ENCODE measurements at regions not wholly inside any gene's neighbourhood (a gene's known extent, or its start where the extent isn't known, plus 50 kb on each side); places are given as distances from the start of the nearest gene placed in this dataset.

DNA sequence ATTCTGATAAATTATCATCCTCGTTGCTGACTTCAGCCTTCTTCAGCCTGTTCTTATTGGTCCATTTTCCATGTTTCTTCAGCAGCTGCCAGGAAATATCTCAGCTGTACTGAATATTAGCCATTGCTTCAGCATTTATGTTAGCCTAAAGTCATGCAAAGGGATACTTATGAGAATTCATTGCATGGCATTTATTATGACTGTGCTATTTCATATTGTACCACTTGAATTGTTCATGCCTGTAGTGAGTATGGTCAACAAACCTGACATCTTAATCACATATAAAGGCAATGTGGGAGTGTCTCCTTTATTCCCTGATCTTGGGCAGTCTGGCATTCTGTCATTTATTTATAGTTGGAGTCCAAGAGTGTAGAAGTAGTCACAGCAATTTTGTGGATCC lies 193.4 kb upstream of the SLC35B3 start:
- no peak for TF ChIP-seq EZH2 (IDR thresholded peaks at IDR 0.05; ENCODE audit: insufficient read depth, low read length)
- TF ChIP-seq, protein P1, sequence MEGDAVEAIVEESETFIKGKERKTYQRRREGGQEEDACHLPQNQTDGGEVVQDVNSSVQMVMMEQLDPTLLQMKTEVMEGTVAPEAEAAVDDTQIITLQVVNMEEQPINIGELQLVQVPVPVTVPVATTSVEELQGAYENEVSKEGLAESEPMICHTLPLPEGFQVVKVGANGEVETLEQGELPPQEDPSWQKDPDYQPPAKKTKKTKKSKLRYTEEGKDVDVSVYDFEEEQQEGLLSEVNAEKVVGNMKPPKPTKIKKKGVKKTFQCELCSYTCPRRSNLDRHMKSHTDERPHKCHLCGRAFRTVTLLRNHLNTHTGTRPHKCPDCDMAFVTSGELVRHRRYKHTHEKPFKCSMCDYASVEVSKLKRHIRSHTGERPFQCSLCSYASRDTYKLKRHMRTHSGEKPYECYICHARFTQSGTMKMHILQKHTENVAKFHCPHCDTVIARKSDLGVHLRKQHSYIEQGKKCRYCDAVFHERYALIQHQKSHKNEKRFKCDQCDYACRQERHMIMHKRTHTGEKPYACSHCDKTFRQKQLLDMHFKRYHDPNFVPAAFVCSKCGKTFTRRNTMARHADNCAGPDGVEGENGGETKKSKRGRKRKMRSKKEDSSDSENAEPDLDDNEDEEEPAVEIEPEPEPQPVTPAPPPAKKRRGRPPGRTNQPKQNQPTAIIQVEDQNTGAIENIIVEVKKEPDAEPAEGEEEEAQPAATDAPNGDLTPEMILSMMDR (IDR thresholded peaks at IDR 0.05; ENCODE audit: insufficient read depth, low read depth, low read length), result no peak
